ENCODE measurements at regions not wholly inside any gene's neighbourhood (a gene's known extent, or its start where the extent isn't known, plus 50 kb on each side); places are given as distances from the start of the nearest gene placed in this dataset.

DNA sequence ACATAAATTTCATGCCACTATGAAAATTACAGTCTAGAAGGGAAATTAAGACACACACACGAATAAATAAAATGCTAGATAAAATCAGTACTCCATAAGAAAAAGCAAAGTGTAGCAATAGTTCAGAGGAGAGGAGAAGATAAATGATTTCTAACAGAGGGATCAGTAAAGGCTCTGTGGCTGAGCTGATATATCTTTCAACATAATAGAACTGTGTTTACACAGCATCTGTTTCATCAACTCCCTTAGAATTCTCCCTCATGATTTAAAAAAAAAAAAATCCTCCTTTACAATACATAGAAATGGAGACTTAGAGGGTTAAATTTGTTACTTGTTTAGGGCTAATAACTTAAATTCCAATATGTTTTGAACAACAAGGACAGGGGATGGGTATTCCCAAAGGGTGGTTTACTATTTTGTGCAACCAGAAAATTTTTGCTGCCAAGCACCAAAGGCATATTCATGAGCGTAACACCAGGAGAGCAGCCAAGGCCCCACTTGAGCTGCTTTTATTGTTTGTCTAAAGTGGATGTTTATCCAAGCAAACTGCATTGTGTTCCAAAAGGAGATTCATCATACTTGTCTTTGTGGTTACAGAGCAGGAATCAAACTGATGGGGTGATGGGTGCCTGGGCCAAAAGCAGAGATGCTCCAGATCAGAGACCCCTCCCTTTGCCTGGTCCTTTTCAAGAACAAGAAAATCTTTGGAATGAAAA, 162.7 kb downstream of the BMP4 start:
- no peak for DNase-seq

GRCh38 chr14:53792909-53793308, 163.7 kb downstream of the BMP4 start:
- DNase-seq, result no peak

DNA sequence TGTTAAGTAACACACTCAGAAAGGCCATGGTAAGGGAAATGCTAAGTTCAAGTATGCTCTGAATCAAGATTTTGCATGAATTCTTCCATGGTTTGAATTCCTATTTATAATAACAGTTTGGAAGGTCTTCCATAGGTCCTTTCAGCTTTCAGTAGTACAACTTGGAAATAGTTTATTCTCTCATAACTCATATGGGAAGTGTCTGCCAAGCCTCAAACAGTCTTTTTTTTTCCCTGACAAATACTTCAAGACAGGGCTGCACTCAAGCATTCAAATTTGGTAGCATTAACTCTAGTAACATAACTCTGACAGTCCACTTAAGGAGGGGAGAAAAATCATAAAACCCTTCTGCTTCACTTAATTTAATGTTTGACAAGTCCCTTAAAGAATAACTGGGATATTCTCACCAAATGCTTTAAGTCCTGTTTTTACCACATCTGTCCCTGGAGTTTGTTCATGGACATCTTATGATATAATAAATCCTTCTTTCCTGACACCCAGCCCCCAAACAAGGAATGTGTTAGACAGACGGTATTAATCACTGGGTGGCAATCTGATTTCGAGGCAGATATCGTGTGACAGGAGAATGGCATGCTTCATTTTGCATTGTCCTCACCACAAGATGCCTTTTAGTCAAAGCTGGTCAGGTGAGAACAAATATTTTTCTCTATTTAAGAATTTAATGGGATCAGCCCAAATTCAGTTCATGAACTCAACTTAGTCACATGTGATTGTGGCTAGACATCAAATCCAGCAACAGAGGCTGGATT, 165.7 kb downstream of the BMP4 start:
- no peak for DNase-seq

GRCh38 chr14:53788566-53788965, 168.1 kb downstream of the BMP4 start:
- no peak for DNase-seq

DNA sequence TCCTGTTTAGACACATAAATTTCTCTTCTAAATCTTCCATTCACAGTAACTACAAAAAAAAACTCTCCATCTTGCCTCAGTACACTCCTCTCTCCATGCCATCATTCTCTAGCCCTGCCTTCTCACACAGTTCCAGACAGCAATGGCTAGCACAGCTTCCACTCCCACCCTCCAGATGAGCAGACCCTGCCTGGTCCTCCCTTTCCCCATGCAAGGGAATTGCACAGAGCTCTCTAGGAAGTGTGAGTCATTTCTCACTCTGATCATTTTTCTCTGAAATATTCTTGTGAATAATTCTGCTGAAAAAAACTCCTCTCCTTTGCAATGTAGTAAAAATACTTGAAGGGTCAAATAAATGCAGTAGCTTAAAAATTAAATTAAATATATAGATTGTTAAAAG, 170.6 kb downstream of the BMP4 start:
- no peak for DNase-seq

DNA sequence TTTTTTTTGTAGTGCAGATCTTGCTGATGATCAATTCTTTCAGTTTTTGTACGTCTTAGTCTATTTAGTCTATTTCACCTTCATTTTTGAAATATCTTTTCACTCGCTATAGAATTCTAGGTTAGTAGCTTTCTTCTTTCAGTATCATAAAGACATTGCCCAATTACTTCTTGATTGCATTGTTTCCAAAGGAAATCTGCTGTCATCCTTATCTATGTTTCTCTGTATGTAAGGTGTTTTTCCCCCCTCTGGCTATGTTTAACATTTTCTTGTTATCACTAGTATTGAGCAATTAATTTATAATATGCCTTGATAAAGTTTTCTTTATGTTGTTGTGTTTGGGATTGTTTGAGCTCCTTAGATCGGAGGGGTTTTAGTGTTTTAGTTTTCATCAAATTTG, 171.9 kb downstream of the BMP4 start:
- DNase-seq, result no peak

GRCh38 chr14:53783256-53783655, 173.4 kb downstream of the BMP4 start:
- DNase-seq, result no peak

- DNase-seq, result no peak
Measured at GRCh38 chr14:53780051-53780555, 176.5 kb downstream of the BMP4 start.

GRCh38 chr14:53779301-53779700, 177.3 kb downstream of the BMP4 start:
- DNase-seq, result no peak

GRCh38 chr14:53778263-53778662, 178.4 kb downstream of the BMP4 start:
- DNase-seq, result no peak

- no peak for DNase-seq
Measured at GRCh38 chr14:53772936-53773335, 183.7 kb downstream of the BMP4 start.

DNA sequence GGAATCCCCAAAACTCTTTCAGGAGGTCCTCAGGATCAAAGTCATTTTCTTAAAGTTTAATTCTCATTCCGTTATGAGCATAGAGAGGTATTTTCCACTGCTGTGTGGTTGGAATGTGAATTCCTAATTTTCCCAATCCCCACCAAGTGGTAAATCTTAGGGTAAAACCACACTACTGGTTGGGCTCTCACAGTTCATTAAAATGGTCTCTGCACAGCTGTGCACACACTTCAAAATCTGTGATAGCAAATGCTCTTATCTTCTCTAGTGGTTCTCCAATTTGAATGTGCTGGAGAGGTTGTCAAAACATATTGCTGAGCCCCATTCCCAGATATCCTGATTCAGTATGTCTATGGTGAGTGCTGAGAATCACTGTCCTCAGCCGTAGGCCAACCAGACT, 189.1 kb downstream of the BMP4 start:
- no peak for DNase-seq

- DNase-seq, result no peak
Measured at GRCh38 chr14:53766601-53767000, 190.0 kb downstream of the BMP4 start.

GRCh38 chr14:53766106-53766505, 190.5 kb downstream of the BMP4 start:
- DNase-seq, result no peak

- no peak for DNase-seq
Measured at GRCh38 chr14:53764846-53765245, 191.8 kb downstream of the BMP4 start.

- DNase-seq, result no peak
Measured at GRCh38 chr14:53758141-53758540, 198.5 kb downstream of the BMP4 start.

GRCh38 chr14:53757732-53758131, 198.9 kb downstream of the BMP4 start:
- DNase-seq, result no peak

- DNase-seq, result no peak
Measured at GRCh38 chr14:53751650-53752049, 205.0 kb downstream of the BMP4 start.

GRCh38 chr14:53748691-53749090, 207.9 kb downstream of the BMP4 start:
- no peak for DNase-seq

DNA sequence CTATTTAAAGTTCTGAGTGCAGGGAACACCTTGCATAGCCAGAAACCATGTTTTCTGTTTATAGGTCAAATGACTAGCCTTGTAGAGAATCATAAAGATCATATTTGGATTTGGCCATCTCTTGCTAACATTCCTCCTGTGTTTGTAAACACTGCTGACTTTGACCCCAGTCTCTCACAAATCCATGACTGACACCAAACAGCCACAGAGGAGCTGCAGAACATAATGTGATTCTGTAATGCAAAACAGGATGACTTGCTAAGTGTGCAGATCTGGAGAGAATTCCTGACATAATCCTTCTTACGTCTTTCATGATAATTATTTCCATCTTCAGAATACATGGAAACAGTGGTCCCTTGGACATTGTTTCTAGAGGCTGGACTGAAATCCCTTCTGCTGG, 211.8 kb downstream of the BMP4 start:
- no peak for DNase-seq

DNA sequence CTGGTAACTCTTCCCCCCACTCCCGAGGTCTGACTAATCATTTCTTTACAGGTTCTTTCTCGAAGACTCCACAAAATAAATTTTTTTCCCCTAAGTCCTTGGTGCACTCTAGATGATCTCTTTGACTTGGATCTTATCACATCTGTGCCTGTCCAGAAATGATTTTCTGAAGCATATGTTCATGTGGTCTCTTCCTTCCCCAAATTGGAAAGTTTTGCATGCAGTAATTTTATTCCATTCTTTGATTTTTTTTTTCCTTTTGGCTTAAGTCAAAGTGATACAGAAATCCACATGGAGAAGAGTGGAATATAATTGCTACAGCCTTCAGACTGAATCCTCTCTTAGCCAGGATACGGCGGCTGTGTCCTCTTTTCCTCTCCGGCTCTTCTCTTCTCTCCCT, 213.3 kb downstream of the BMP4 start:
- DNase-seq, result no peak

- DNase-seq, result no peak
Measured at GRCh38 chr14:53742233-53742620, 214.4 kb downstream of the BMP4 start.

GRCh38 chr14:53741479-53742232, 215.0 kb downstream of the BMP4 start:
- no peak for DNase-seq

GRCh38 chr14:53740570-53740969, 216.1 kb downstream of the BMP4 start:
- DNase-seq, result no peak
